ENCODE measurements at regions not wholly inside any gene's neighbourhood (a gene's known extent, or its start where the extent isn't known, plus 50 kb on each side); places are given as distances from the start of the nearest gene placed in this dataset.

- no peak overlapping the region for H2AFZ ChIP-seq (ENCODE audit: low read depth)
- no peaks in the 10 kb centered on the region for H3K4me1 ChIP-seq (ENCODE audit: low read depth, poor library complexity, severe bottlenecking)
- H3K27me3 ChIP-seq (ENCODE audit: insufficient read depth, low read depth) = no peaks in the 10 kb centered on the region
- no peaks in the 10 kb centered on the region for H4K20me1 ChIP-seq (ENCODE audit: insufficient read depth)
- no peak overlapping the region for H3K27ac ChIP-seq
- no peaks in the 10 kb centered on the region for H3K36me3 ChIP-seq (ENCODE audit: insufficient read depth)
- no peak overlapping the region for H3K4me2 ChIP-seq
- TF ChIP-seq CTCF (conservative IDR thresholded peaks at IDR 0.05; ENCODE audit: low read depth, low read length) = no peak
- H3K4me3 ChIP-seq (IDR thresholded peaks at IDR 0.05; ENCODE audit: insufficient read depth, low read depth, low read length) = no peak overlapping the region
- H3K79me2 ChIP-seq (ENCODE audit: insufficient read depth, low read depth) = no peaks in the 10 kb centered on the region
- H3K9ac ChIP-seq = no peak overlapping the region
Measured at GRCh38 chr3:159163656-159164055, 361.8 kb downstream of the MFSD1 start.

- TF ChIP-seq CTCF (conservative IDR thresholded peaks at IDR 0.05; ENCODE audit: low read depth, low read length) = no peak
Measured at GRCh38 chr3:159165961-159166360, 364.1 kb downstream of the MFSD1 start.

GRCh38 chr3:159166899-159167586 lies 365.2 kb downstream of the MFSD1 start:
- no peaks in the 10 kb centered on the region for H3K4me1 ChIP-seq (ENCODE audit: low read depth, poor library complexity, severe bottlenecking)
- no peak for TF ChIP-seq CTCF (conservative IDR thresholded peaks at IDR 0.05; ENCODE audit: low read depth, low read length)
- no peak overlapping the region for H2AFZ ChIP-seq (ENCODE audit: low read depth)
- no peak overlapping the region for H3K9ac ChIP-seq
- no peak overlapping the region for H3K4me2 ChIP-seq
- no peak overlapping the region for H3K4me3 ChIP-seq (IDR thresholded peaks at IDR 0.05; ENCODE audit: insufficient read depth, low read depth, low read length)
- no peak overlapping the region for H3K27ac ChIP-seq
- H3K36me3 ChIP-seq (ENCODE audit: insufficient read depth) = no peaks in the 10 kb centered on the region
- H3K27me3 ChIP-seq (ENCODE audit: insufficient read depth, low read depth) = no peaks in the 10 kb centered on the region
- no peaks in the 10 kb centered on the region for H3K79me2 ChIP-seq (ENCODE audit: insufficient read depth, low read depth)
- no peaks in the 10 kb centered on the region for H4K20me1 ChIP-seq (ENCODE audit: insufficient read depth)

More at GRCh38 chr3:159165961-159166360, 364.1 kb downstream of the MFSD1 start:
- no peak overlapping the region for H3K27ac ChIP-seq
- H3K79me2 ChIP-seq (ENCODE audit: insufficient read depth, low read depth) = no peaks in the 10 kb centered on the region
- no peak overlapping the region for H2AFZ ChIP-seq (ENCODE audit: low read depth)
- no peaks in the 10 kb centered on the region for H4K20me1 ChIP-seq (ENCODE audit: insufficient read depth)
- H3K4me1 ChIP-seq (ENCODE audit: low read depth, poor library complexity, severe bottlenecking) = no peaks in the 10 kb centered on the region
- no peak overlapping the region for H3K4me3 ChIP-seq (IDR thresholded peaks at IDR 0.05; ENCODE audit: insufficient read depth, low read depth, low read length)
- no peak overlapping the region for H3K9ac ChIP-seq
- no peaks in the 10 kb centered on the region for H3K36me3 ChIP-seq (ENCODE audit: insufficient read depth)
- H3K27me3 ChIP-seq (ENCODE audit: insufficient read depth, low read depth) = no peaks in the 10 kb centered on the region
- H3K4me2 ChIP-seq = no peak overlapping the region

GRCh38 chr3:159168788-159169187 lies 366.9 kb downstream of the MFSD1 start:
- Histone ChIP-seq H3K4me3 (IDR thresholded peaks at IDR 0.05; ENCODE audit: insufficient read depth, low read depth, low read length) (no peak overlapping the region), H3K27me3 (ENCODE audit: insufficient read depth, low read depth) (no peaks in the 10 kb centered on the region), H3K4me1 (ENCODE audit: low read depth, poor library complexity, severe bottlenecking) (no peaks in the 10 kb centered on the region), H3K36me3 (ENCODE audit: insufficient read depth) (no peaks in the 10 kb centered on the region), H3K27ac (no peak overlapping the region), H3K79me2 (ENCODE audit: insufficient read depth, low read depth) (no peaks in the 10 kb centered on the region), H3K9ac (no peak overlapping the region), H4K20me1 (ENCODE audit: insufficient read depth) (no peaks in the 10 kb centered on the region), H2AFZ (ENCODE audit: low read depth) (no peak overlapping the region), H3K4me2 (no peak overlapping the region)
- TF ChIP-seq CTCF (conservative IDR thresholded peaks at IDR 0.05; ENCODE audit: low read depth, low read length) = no peak

All from KMS-11 (cell line).